Urinary bladder (tissue), 3 donors: ENCODE measurements at regions not wholly inside any gene's neighbourhood (a gene's known extent, or its start where the extent isn't known, plus 50 kb on each side); places are given as distances from the start of the nearest gene placed in this dataset.

Experiments
- DNase-seq: peaks from one replicate; pipeline ENCODE4 v3.0.0-alpha.2; 2015; ENCODE audit errors: extremely low spot score
- H3K27ac ChIP-seq: one replicate; pipeline ENCODE4 v1.5.1; 2013; ENCODE audit warnings: low read depth, mild to moderate bottlenecking, moderate library complexity
- H3K36me3 ChIP-seq: one replicate; pipeline ENCODE4 v1.6.1; 2013; ENCODE audit warnings: mild to moderate bottlenecking, moderate library complexity; ENCODE audit not compliant: insufficient read depth
- H3K4me1 ChIP-seq: one replicate; pipeline ENCODE4 v1.6.1; 2013; ENCODE audit warnings: mild to moderate bottlenecking, moderate library complexity; ENCODE audit not compliant: insufficient read depth
- H3K4me3 ChIP-seq: one replicate; pipeline ENCODE4 v1.5.1; 2013; ENCODE audit warnings: low read depth, low read length
- WGBS: extraction: QIAGEN DNeasy Blood & Tissue Kit; methylation state at CpG from one replicate; pipeline ENCODE4 v1.1.7; 2013; 5-methylcytosine and 5-hydroxymethylcytosine counted together
- donor health status: healthy with polysubstance abuse.
- donor health status: healthy.

DNA sequence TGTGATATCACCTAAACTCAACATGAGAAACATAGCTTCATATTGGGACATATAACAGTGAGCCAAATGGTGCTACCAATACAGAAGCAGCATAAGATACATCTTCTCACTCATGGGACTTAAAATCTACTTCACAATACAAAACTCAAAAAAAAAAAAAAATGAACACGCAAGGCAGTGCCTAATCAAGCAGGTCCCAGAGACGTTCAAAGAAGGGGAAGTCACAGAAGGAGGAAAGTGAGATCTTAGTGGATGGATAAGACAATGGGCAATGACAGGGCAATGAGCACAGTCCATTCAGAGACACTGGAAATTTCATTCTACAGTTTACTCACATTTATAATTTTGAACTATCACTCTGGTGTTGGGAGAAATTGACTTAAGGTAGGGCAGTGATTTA lies 88.3 kb downstream of the FAM50B start:
- Histone ChIP-seq H3K4me1 (no peaks in the 10 kb centered on the region), H3K4me3 (no peak overlapping the region), H3K36me3 (no peaks in the 10 kb centered on the region), H3K27ac (no peak overlapping the region)
- DNase-seq, result no peak
- WGBS, result 82% methylated on average over 2 of the region's 2 CpGs

DNA sequence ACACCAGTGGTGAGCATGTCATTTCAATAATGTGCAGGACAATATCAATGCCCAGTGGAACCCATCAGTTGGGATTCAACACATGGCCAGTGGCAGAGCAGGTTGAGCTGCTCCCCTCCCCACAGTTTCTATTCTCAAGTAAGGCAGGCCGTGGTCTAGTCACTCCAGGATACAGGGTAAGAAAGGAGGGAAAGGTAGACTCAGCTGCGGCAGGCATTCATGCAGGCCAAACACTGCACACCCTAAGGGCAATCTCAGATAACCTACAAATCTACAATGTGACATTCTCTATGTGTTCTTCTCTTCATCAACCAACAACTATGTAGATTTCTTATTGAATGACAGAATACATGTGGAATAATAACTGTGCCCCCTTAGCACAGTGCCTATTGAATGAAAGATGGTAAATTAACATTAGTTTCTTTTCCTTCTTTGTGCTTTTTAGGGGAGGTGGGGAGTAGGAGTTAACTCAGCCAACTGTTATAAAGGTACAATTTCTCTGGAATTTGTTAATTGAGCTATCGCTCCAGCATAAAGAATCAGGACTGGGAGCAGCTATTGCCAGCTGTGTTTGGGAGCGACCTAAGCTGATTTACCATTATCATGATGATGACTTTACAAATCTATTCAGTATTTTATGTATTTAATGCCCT lies 89.7 kb downstream of the FAM50B start:
- no peak for DNase-seq
- Histone ChIP-seq H3K4me1 (no peaks in the 10 kb centered on the region), H3K27ac (no peak overlapping the region), H3K36me3 (no peaks in the 10 kb centered on the region), H3K4me3 (no peak overlapping the region)
- 98% methylated on average over 4 of the region's 4 CpGs for WGBS

DNA sequence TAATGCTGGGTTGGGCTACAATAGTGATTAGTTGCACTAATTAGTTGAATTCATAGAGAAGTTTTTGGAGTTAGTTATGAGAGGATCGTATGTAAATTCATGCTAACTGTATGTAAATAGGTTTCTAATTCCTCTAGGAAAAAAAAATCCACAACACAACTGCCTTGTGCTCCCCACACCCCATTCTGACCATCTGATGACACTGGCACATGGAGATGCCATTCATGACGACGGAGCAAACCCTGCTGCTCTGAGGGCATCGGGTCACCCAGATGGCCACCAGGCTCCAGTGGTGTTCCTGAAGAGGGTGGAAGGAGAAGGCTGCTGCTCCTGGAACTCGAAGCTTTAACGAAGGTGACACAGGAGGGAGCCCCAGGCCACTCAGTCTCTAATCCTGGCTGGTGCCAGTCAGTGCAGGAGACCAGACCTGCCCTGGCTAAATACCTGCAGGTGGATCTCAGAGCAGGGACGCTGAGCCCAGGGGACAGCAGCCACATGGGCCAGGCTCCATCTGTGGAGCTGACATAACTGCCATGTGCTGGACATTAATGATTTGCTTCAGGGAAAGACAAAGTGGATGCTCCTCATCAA lies 90.3 kb downstream of the FAM50B start:
- WGBS, result 84% methylated on average over 7 of the region's 7 CpGs
- no peak for DNase-seq
- Histone ChIP-seq H3K4me3 (no peak overlapping the region), H3K27ac (no peak overlapping the region), H3K36me3 (no peaks in the 10 kb centered on the region), H3K4me1 (no peaks in the 10 kb centered on the region)

DNA sequence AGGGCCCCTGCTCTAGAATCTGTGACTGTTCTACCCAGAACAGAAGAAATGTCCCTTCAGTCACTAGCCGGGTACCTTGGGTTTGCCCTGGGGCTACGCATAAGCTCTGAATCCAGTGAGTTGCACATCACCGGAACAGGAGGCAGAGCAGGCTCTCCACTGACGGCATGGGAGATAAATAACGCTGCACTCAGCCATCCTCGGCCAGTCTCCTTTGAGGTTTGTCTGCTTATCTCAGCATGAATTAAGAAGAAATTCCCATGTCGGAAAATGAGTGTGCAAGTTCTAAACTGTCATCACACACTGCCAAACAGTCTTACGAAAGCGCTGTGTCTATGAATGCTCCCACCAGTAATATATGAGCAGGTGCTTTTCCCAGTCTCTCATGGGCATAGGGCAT lies 90.8 kb downstream of the FAM50B start:
- H3K27ac ChIP-seq, result no peak overlapping the region
- WGBS, result 37% methylated on average over 9 of the region's 9 CpGs
- no peak for DNase-seq
- no peaks in the 10 kb centered on the region for H3K4me1 ChIP-seq
- no peaks in the 10 kb centered on the region for H3K36me3 ChIP-seq
- H3K4me3 ChIP-seq, result no peak overlapping the region

DNA sequence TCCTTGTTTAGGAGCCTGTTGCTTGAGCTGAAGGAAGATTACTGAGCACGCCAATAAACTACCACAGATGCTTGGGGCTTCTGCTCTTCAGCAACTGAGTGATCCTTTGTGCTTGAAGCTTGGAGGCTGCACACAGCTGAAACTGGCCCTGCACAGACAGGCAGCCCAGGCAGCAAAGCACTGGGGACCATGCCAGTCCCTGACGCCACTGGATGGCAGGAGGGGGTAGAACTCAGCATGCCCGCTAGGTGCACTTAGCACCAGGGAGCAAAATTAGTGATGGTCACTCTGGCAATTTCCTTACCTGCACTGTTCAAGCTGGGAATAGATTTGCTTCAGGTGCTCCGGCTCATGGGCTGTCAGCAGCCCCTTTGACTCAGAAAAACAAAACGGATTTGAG lies 91.5 kb downstream of the FAM50B start:
- WGBS, result 92% methylated on average over 5 of the region's 5 CpGs
- DNase-seq, result no peak
- H3K4me1 ChIP-seq, result no peaks in the 10 kb centered on the region

DNA sequence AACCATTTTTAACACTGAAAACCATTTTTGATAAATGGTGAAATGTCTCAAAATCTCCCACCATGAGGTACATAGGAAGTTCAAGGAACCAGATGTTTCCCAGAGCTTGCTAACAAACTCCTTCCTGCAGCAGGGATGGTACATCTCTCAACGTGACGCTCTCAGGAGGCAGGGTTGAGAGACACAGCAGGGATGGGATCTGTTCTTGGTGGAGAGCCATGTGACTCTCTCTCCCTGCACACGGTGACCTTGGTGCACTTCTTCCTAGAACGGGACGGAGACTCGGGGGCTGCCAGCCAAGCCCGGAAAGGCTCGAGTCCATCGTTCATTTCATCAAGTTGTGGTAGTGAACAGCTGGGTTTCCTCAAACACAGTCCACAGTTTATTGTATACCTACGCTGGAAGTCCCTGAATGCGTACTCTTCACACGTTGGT lies 94.2 kb downstream of the FAM50B start:
- Histone ChIP-seq H3K4me3 (no peak overlapping the region), H3K4me1 (no peaks in the 10 kb centered on the region), H3K27ac (no peak overlapping the region), H3K36me3 (no peaks in the 10 kb centered on the region)
- DNase-seq, result peak; percentile 25
- WGBS, result 10% methylated on average over 12 of the region's 12 CpGs

More for the DNA sequence above, 91.5 kb downstream of the FAM50B start:
- Histone ChIP-seq H3K4me3 (no peak overlapping the region), H3K27ac (no peak overlapping the region), H3K36me3 (no peaks in the 10 kb centered on the region)

DNA sequence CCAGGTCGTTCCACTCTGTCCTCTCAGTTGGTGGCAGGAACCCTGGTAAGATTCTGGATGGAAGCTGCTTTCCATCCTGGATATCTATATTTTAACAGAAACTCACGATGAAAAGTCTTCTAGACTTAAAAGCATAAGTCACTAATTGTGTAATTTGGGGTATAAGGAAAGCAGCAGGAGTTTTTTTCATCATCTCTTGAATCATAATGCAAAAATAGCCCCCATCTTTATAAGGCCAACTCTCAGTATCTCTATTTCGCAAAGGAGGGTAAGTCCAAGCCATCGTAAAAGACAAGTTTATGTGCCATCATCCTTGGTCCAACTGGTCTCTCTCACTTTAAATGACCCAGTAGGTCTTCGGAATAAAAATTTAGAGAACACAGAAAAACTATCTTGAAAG lies 95.1 kb downstream of the FAM50B start:
- DNase-seq, result no peak
- Histone ChIP-seq H3K4me1 (no peaks in the 10 kb centered on the region), H3K36me3 (no peaks in the 10 kb centered on the region), H3K27ac (no peak overlapping the region), H3K4me3 (no peak overlapping the region)
- 87% methylated on average over 5 of the region's 5 CpGs for WGBS

DNA sequence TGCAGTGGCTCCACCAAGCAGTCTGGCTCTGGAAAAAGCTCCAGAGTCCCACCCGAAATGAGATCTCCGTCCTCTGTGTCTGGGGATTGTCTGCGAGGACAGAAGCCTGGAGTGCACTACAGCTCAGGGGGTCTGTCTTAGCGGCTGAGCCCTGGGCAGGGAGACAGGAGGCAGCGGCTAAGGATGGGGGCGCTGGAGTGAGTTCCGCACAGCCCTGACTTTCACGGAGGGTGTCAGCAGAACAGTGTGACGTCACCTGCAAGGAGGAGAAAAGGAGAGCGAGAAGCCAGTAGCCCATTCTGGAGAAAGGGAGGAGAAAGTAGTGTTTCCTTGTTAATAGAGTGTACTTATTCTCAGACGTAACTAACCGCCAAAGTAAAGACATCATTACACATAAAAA lies 97.6 kb downstream of the FAM50B start:
- no peak overlapping the region for H3K4me3 ChIP-seq
- no peaks in the 10 kb centered on the region for H3K36me3 ChIP-seq
- no peaks in the 10 kb centered on the region for H3K4me1 ChIP-seq
- no peak for DNase-seq
- 65% methylated on average over 12 of the region's 12 CpGs for whole genome bisulfite sequencing
- H3K27ac ChIP-seq, result no peak overlapping the region

DNA sequence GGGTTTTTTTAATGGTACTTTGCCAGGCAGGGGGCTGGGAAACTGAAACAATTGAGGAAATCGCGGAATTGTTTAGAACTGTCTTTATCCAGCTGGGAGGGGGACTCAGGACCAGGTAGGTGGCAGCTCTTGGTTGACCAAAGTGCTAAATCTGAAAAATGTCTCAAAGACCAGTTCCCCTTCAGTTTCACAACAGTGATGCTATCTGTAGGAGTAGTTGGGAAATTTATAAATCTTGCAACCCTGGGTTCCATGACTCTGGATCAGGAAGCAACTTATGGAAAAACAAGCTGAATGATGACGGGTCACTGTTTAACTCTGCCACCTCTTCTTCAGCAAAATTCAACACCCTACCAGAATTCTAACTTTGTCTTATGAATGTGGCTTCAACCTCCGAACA lies 99.7 kb downstream of the FAM50B start:
- WGBS, result 79% methylated on average over 4 of the region's 4 CpGs
- H3K4me1 ChIP-seq, result no peaks in the 10 kb centered on the region
- DNase-seq, result no peak
- no peak overlapping the region for H3K27ac ChIP-seq
- H3K4me3 ChIP-seq, result no peak overlapping the region
- no peaks in the 10 kb centered on the region for H3K36me3 ChIP-seq

DNA sequence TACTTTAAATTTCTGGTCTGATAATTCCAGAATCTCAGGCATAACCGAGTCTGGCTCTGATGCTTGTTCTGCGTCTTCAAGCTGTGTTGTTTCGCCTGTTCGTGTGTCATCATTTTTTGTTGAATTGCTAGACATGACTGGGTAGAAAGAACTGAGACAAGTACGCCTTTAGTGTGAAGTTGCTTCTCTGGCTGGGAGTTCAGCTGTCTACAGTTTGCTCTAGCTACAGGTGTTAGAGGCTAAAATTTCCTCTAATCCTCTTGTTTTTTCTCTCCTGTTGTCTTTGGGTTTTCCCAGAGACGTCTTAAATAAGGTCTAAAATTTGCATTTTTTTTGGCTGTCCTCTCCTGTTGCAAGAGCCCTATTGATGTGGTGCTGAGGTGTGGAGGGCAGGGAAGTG lies 100.3 kb downstream of the FAM50B start:
- H3K4me3 ChIP-seq, result no peak overlapping the region
- DNase-seq, result no peak
- H3K4me1 ChIP-seq, result no peaks in the 10 kb centered on the region
- H3K27ac ChIP-seq, result no peak overlapping the region
- H3K36me3 ChIP-seq, result no peaks in the 10 kb centered on the region
- 78% methylated on average over 6 of the region's 6 CpGs for WGBS

DNA sequence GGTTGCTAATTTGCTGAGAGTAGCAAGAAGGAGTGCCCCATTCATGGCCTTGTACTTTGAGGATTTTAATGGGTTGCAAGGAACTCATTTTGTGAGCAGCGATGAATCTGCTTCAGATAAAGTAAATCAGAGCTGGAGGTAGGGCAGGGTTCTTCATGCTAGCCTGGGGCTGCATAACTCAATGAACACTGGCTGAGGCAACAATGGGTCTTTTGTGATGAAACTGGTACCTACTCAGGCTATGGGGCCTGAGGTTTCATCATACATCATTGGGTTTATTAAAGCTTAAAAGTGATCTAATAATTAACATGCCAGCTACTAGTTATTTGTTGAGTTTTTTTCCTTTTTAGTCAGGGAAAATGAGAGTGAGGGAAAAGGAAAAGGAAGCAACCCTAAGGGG lies 106.9 kb downstream of the FAM50B start:
- Histone ChIP-seq H3K27ac (no peak overlapping the region), H3K36me3 (no peaks in the 10 kb centered on the region), H3K4me3 (no peak overlapping the region), H3K4me1 (no peaks in the 10 kb centered on the region)
- WGBS, result 97% methylated on average over 1 of the region's 1 CpG
- no peak for DNase-seq

DNA sequence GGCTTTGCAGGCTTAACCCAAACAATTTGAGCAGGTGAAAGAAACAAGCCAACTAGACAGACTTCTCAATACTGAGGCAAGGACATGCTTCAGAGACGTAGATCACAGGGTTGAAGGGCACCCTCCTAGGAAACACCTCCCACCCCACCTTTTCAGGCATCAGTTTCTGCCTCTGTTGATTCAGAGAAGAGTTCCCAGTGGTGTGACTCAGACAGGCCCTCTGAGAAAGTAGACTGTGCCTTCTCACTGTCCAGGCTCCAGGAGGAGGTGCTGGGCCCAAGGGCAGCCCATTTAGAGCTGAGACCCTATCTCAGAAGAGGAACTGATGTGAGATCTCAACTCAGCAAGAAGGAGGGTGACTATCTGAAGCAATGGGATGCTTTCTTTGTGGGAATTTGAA lies 108.1 kb downstream of the FAM50B start:
- no peak for DNase-seq

DNA sequence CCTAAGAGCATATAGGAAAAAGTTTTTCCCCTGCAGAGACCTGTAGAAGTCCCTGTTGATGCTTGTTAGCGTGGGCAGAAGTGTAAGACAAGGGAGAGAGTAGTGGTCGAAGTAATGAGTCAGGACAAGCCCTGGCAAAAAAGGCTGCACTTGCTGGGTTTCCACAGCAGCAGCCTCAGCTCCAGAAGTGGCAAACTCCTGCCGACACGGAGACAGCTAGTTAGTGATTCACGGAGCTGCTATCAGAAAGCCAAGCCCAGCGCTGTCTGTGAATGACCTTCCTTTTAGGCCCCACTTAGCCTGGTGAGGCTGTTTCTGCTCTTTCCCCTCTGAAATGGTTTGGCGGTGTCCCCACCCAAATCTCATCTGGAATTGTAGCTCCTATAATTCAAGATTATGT lies 109.1 kb downstream of the FAM50B start:
- no peaks in the 10 kb centered on the region for H3K4me1 ChIP-seq
- WGBS, result 90% methylated on average over 7 of the region's 7 CpGs
- no peak for DNase-seq
- H3K36me3 ChIP-seq, result no peaks in the 10 kb centered on the region
- H3K27ac ChIP-seq, result no peak overlapping the region
- H3K4me3 ChIP-seq, result no peak overlapping the region

More for the DNA sequence above, 108.1 kb downstream of the FAM50B start:
- 87% methylated on average over 1 of the region's 1 CpG for WGBS
- no peak overlapping the region for H3K4me3 ChIP-seq
- H3K36me3 ChIP-seq, result no peaks in the 10 kb centered on the region
- H3K4me1 ChIP-seq, result no peaks in the 10 kb centered on the region
- H3K27ac ChIP-seq, result no peak overlapping the region

DNA sequence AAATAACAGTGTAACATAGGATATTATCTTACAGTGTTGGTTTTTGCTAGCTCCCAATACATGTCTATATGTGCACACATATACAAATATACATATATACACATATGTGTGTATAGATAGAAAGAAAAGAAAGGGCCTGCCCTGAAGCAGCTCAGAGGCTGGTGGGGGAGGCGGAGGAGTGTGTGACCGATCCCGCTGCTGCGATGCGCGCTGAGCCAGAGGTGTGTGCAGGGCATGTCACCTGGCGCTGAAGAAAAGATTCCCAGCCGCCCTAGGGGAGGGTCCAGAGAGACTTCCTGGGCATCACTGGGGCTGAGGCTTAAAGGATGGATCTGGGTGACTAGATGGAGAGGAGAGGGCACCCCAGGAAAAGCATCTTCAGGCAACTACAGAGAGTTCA lies 110.2 kb downstream of the FAM50B start:
- Histone ChIP-seq H3K4me3 (no peak overlapping the region), H3K27ac (no peak overlapping the region), H3K4me1 (no peaks in the 10 kb centered on the region), H3K36me3 (no peaks in the 10 kb centered on the region)
- no peak for DNase-seq
- 89% methylated on average over 8 of the region's 8 CpGs for WGBS
